GM06990 (cell line): ENCODE measurements at regions not wholly inside any gene's neighbourhood (a gene's known extent, or its start where the extent isn't known, plus 50 kb on each side); places are given as distances from the start of the nearest gene placed in this dataset.

ENCODE experiments used
- DNase-seq: peaks from one replicate; pipeline ENCODE4 v3.0.0-alpha.2; 2011; ENCODE audit not compliant: insufficient read length; ENCODE audit errors: extremely low read depth
- H3K27me3 ChIP-seq: replicated peaks from 2 replicates; pipeline ENCODE4 v1.6.0; 2011; ENCODE audit warnings: low read length; ENCODE audit not compliant: control insufficient read depth, insufficient read depth
- H3K36me3 ChIP-seq: 2 replicates; pipeline ENCODE4 v1.5.1; 2011; ENCODE audit warnings: low read length; ENCODE audit not compliant: control insufficient read depth, insufficient read depth
- H3K4me3 ChIP-seq: replicated peaks from 2 replicates; pipeline ENCODE4 v1.5.1; 2011; ENCODE audit warnings: low read depth, mild to moderate bottlenecking, control low read depth, low read length
- TF ChIP-seq, protein P1 (sequence below): IDR thresholded peaks from 2 replicates; pipeline ENCODE4 v1.5.1; 2011; ENCODE audit warnings: low read length, control low read depth, mild to moderate bottlenecking, inconsistent platforms; ENCODE audit not compliant: insufficient read depth, poor library complexity, severe bottlenecking

DNA sequence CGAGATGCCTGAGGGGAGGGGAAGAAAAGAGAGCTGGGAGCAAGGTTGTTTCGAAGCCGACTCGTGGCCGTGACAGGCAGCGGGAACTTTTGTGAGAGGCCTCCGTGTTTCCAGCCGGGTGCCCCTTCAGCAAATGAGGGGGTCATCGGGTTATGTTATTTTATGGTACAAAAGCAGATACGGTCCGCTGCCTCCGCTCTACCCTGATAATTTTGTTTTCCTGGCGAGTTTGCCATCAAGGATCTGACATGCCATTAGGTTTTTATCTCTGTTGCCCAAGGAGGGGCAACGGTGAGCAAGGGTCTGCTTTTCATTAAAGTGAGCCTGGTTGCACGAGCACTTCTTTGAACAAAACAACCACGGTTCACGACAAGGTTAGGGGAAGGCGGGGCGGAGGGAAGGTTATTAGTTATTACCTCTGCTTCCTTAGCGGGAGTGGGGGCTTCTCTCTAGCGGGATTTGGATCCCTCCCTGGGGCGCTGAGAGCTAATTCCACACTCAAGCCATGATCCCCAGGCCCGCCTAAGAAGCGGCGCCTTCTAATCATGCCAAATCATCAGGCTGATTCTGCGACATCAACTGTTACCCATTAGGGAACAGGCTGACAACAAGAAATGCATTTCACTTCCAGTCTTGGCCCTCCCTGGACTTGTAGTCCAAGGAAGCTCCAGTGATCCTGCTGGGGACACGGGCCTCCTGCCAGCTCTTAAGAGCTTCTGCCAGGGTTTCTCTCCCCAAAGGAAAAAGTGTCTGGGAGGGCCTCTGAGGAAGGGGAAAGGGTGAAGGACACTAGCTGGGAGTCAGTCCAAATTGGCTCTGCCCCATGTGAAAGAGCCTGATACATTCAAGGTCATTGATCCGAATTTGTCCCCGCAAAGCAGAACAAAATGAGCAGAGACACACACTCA lies 617.7 kb downstream of the MID1IP1 start:
- TF ChIP-seq, protein P1, sequence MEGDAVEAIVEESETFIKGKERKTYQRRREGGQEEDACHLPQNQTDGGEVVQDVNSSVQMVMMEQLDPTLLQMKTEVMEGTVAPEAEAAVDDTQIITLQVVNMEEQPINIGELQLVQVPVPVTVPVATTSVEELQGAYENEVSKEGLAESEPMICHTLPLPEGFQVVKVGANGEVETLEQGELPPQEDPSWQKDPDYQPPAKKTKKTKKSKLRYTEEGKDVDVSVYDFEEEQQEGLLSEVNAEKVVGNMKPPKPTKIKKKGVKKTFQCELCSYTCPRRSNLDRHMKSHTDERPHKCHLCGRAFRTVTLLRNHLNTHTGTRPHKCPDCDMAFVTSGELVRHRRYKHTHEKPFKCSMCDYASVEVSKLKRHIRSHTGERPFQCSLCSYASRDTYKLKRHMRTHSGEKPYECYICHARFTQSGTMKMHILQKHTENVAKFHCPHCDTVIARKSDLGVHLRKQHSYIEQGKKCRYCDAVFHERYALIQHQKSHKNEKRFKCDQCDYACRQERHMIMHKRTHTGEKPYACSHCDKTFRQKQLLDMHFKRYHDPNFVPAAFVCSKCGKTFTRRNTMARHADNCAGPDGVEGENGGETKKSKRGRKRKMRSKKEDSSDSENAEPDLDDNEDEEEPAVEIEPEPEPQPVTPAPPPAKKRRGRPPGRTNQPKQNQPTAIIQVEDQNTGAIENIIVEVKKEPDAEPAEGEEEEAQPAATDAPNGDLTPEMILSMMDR = no peak
- DNase-seq = no peak
- no peaks in the 10 kb centered on the region for H3K36me3 ChIP-seq
- no peak overlapping the region for H3K4me3 ChIP-seq
- H3K27me3 ChIP-seq = no peaks in the 10 kb centered on the region

DNA sequence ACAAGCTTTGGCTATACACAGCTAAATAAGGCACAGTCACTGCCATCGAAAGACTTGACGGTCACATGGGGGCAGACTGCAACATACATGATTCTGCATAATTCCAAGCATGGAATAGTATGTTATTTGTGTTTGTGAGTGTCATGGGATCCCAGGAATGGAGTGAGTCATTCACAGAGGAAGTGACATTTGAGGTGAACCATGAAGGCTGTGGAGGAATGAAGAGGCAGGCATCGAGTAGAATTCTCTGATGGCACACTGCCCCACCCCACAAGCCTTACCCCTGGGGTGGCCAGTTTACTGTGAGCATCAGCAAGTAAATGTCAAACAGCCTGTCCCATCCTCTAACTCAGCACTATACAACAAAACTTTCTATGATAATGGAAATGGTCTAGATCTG lies 619.7 kb downstream of the MID1IP1 start:
- Histone ChIP-seq H3K4me3 (no peak overlapping the region), H3K36me3 (no peaks in the 10 kb centered on the region), H3K27me3 (no peaks in the 10 kb centered on the region)
- TF ChIP-seq, protein P1 = no peak
- no peak for DNase-seq

DNA sequence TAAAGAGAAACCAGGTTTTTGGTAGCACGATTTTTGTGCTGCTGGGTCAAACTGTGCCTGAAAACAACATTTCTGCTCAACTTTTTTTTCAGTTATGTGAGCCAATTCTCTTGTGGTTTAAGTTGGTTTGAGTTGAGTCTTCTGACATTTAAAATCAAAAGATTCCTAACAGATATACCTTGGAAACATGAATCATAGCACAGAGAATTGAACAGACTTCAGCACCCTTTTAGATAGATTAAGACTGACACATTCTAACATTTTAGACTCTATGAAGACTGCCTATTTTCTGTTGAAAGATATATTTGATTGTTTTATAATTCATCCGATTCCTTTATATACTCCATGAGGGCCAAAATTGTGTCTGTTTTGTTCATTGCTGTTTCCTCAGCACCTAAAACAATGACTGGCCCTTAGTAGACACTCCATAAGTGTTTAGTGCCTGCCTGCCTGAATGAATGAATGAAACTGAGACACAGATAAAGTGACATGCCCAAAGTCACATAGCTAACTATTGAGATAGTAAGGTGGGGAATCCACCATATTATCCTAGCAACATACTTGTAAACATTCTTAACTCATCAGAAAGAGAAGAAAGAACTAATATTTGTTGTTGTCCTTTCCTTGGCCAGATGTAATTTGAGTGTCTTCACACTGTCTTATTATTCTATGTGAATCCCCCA lies 624.0 kb downstream of the MID1IP1 start:
- Histone ChIP-seq H3K27me3 (no peaks in the 10 kb centered on the region), H3K36me3 (no peaks in the 10 kb centered on the region), H3K4me3 (no peak overlapping the region)
- no peak for DNase-seq
- TF ChIP-seq, protein P1 = no peak

DNA sequence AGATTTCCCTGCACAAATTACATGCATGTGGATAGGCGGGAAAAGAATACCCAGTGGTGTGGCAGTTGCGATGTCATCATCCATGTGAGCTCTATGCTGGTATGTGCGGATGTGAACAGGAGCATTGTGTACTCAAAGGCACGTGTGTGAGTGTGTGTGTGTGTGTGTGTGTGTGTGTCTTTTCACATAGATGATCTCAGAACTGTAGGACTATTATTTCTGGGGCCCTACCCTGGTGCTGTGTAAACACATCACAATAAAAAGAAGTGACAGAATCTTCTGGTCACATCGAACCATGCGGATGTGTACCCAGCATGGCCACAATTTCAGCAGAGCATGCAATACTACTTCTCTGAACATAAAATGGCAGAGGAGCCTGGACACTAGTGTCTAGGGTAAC lies 624.8 kb downstream of the MID1IP1 start:
- TF ChIP-seq, protein P1 = no peak
- DNase-seq = no peak
- Histone ChIP-seq H3K27me3 (no peaks in the 10 kb centered on the region), H3K36me3 (no peaks in the 10 kb centered on the region), H3K4me3 (no peak overlapping the region)

DNA sequence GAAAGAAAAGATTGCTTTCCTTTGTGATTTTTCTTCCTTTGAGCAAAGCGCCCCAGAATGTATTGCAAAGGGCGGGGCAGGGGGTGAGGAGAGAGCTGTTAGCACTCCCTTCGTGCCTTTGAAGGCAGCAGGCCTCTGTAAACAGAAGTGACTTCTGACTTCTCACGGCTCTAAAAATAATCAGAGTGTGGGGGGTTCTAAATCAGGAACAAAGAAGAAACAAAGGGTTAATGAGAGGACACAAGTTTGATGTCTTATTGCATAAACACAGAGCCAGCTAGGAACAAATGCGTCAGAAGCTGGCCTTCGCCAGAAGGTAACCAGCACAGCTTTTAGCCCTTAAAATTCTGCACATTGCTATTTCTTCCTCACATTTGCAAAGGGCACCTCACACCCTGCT lies 626.2 kb downstream of the MID1IP1 start:
- no peak for DNase-seq
- Histone ChIP-seq H3K4me3 (no peak overlapping the region), H3K36me3 (no peaks in the 10 kb centered on the region), H3K27me3 (no peaks in the 10 kb centered on the region)
- TF ChIP-seq, protein P1 = no peak
